Osteocyte (in vitro differentiated cells): ENCODE measurements at regions not wholly inside any gene's neighbourhood (a gene's known extent, or its start where the extent isn't known, plus 50 kb on each side); places are given as distances from the start of the nearest gene placed in this dataset.
"Not testable (repeated sequence)": the region's sequence is repeated elsewhere in the genome, so short reads cannot be mapped to it uniquely, and the experiment has no call there.

Experiments
- DNase-seq: peaks from one replicate; pipeline ENCODE4 v3.0.0; 2021; ENCODE audit warnings: mixed read lengths; ENCODE audit not compliant: unreplicated experiment; ENCODE audit errors: extremely low spot score
- H3K27ac Mint-ChIP-seq: one replicate; pipeline ENCODE4 v1.8.0; 2021; ENCODE audit warnings: mild to moderate bottlenecking, mixed read lengths; ENCODE audit not compliant: unreplicated experiment
- H3K27me3 Mint-ChIP-seq: one replicate; pipeline ENCODE4 v1.8.0; 2021; ENCODE audit warnings: mixed read lengths; ENCODE audit not compliant: unreplicated experiment
- H3K36me3 Mint-ChIP-seq: one replicate; pipeline ENCODE4 v1.8.0; 2021; ENCODE audit warnings: mixed read lengths; ENCODE audit not compliant: unreplicated experiment
- H3K4me1 Mint-ChIP-seq: one replicate; pipeline ENCODE4 v1.8.0; 2021; ENCODE audit warnings: mixed read lengths; ENCODE audit not compliant: unreplicated experiment
- H3K4me3 Mint-ChIP-seq: one replicate; pipeline ENCODE4 v1.8.0; 2021; ENCODE audit warnings: mild to moderate bottlenecking, moderate library complexity, mixed read lengths; ENCODE audit not compliant: unreplicated experiment
- H3K9me3 Mint-ChIP-seq: one replicate; pipeline ENCODE4 v1.8.0; 2021; ENCODE audit warnings: mixed read lengths; ENCODE audit not compliant: unreplicated experiment
- TF ChIP-seq, protein P1 (sequence below): fragments of 200-600 bp; sonication (generic); IDR thresholded peaks from 2 replicates; pipeline ENCODE4 v1.5.0; 2021; ENCODE audit warnings: antibody characterized with exemption, mild to moderate bottlenecking, moderate library complexity

DNA sequence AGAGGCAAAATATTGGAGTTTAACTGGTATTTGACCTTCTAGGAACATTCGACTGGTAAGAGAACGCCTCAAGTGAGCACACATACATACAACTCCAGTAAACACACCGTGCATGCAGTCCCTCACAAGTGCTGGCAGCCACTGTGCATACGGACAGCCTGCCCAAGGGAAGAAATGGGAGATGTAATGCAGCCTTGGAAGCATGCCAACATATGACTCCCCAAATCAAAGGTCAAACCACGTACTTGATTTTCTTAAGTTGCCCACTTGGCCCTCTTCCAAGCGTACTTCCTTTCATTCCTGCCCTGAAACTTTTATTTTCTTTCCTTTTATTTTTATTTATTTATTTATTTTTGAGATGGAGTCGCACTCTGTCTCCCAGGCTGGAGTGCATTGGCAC lies 206.6 kb downstream of the SPRY1 start:
- H3K27ac Mint-ChIP-seq, result no peak overlapping the region
- no peak for DNase-seq
- no peak overlapping the region for H3K4me3 Mint-ChIP-seq
- no peaks in the 10 kb centered on the region for H3K36me3 Mint-ChIP-seq
- H3K27me3 Mint-ChIP-seq, result peaks cover 3% of the 10 kb centered on the region
- peaks cover 16% of the 10 kb centered on the region for H3K4me1 Mint-ChIP-seq
- peaks cover 3% of the 10 kb centered on the region for H3K9me3 Mint-ChIP-seq
- TF ChIP-seq, protein P1, sequence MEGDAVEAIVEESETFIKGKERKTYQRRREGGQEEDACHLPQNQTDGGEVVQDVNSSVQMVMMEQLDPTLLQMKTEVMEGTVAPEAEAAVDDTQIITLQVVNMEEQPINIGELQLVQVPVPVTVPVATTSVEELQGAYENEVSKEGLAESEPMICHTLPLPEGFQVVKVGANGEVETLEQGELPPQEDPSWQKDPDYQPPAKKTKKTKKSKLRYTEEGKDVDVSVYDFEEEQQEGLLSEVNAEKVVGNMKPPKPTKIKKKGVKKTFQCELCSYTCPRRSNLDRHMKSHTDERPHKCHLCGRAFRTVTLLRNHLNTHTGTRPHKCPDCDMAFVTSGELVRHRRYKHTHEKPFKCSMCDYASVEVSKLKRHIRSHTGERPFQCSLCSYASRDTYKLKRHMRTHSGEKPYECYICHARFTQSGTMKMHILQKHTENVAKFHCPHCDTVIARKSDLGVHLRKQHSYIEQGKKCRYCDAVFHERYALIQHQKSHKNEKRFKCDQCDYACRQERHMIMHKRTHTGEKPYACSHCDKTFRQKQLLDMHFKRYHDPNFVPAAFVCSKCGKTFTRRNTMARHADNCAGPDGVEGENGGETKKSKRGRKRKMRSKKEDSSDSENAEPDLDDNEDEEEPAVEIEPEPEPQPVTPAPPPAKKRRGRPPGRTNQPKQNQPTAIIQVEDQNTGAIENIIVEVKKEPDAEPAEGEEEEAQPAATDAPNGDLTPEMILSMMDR, result no peak

GRCh38 chr4:123605797-123606196 lies 209.2 kb downstream of the SPRY1 start:
- H3K27me3 Mint-ChIP-seq, H3K4me3 Mint-ChIP-seq, H3K9me3 Mint-ChIP-seq, H3K27ac Mint-ChIP-seq, H3K4me1 Mint-ChIP-seq, DNase-seq, H3K36me3 Mint-ChIP-seq: not testable (repeated sequence)

DNA sequence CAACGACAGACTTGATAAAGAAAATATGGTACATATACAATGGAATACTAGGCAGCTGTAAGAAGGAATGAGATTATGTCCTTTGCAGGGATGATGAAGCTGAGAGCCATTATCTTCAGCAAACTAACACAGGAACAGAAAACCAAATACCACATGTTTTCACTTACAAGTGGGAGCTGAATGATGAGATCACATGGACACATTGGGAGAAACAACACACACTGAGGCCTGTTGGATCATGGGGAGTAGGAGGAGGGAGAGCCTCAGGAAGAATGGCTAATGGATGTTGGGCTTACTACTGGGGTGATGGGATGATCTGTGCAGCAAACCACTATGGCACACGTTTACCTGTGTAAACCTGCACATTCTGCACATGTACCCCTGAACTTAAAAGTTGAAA lies 209.7 kb downstream of the SPRY1 start:
- no peak for DNase-seq
- no peaks in the 10 kb centered on the region for H3K27me3 Mint-ChIP-seq
- TF ChIP-seq, protein P1, result no peak
- peaks cover 7% of the 10 kb centered on the region for H3K4me1 Mint-ChIP-seq
- no peaks in the 10 kb centered on the region for H3K36me3 Mint-ChIP-seq
- H3K27ac Mint-ChIP-seq, result no peak overlapping the region
- peaks cover 3% of the 10 kb centered on the region for H3K9me3 Mint-ChIP-seq
- H3K4me3 Mint-ChIP-seq, result no peak overlapping the region

- DNase-seq, result no peak
- H3K27me3 Mint-ChIP-seq, result no peaks in the 10 kb centered on the region
- peaks cover 7% of the 10 kb centered on the region for H3K4me1 Mint-ChIP-seq
- TF ChIP-seq, protein P1, result no peak
- H3K9me3 Mint-ChIP-seq, result peaks cover 3% of the 10 kb centered on the region
- H3K4me3 Mint-ChIP-seq, result no peak overlapping the region
- H3K27ac Mint-ChIP-seq, result no peak overlapping the region
- H3K36me3 Mint-ChIP-seq, result no peaks in the 10 kb centered on the region
These were observed 210.4 kb downstream of the SPRY1 start for GRCh38 chr4:123606946-123607542.

GRCh38 chr4:123609829-123610228 lies 213.2 kb downstream of the SPRY1 start:
- no peaks in the 10 kb centered on the region for H3K27me3 Mint-ChIP-seq
- H3K36me3 Mint-ChIP-seq, result no peaks in the 10 kb centered on the region
- no peaks in the 10 kb centered on the region for H3K9me3 Mint-ChIP-seq
- TF ChIP-seq, protein P1, result no peak
- DNase-seq, result no peak
- no peak overlapping the region for H3K27ac Mint-ChIP-seq
- H3K4me1 Mint-ChIP-seq, result no peaks in the 10 kb centered on the region
- H3K4me3 Mint-ChIP-seq, result no peak overlapping the region
